ENCODE measurements at regions not wholly inside any gene's neighbourhood (a gene's known extent, or its start where the extent isn't known, plus 50 kb on each side); places are given as distances from the start of the nearest gene placed in this dataset.

DNA sequence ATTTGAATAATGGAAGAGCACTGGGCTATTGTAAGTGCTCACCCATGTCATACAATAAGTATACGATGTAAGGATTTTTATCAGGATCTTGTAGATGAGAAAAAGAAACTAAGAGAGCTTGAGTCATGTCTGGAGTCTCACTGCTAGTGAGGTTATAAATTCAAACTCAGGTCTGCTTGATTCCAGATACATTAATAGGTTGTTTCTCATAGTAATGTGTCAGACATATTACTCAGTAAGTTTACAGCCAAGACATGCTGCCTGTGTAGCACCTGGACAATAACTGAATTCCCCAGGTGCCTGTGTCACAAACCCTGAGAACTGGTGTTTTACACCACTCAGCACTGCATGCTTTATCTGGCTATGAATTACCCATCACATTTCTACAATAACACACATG is 216.9 kb upstream of the LRP1B start:
- FAIRE-seq (no peak), DNase-seq (no peak), ATAC-seq (no peak)
- TF ChIP-seq, protein P1, sequence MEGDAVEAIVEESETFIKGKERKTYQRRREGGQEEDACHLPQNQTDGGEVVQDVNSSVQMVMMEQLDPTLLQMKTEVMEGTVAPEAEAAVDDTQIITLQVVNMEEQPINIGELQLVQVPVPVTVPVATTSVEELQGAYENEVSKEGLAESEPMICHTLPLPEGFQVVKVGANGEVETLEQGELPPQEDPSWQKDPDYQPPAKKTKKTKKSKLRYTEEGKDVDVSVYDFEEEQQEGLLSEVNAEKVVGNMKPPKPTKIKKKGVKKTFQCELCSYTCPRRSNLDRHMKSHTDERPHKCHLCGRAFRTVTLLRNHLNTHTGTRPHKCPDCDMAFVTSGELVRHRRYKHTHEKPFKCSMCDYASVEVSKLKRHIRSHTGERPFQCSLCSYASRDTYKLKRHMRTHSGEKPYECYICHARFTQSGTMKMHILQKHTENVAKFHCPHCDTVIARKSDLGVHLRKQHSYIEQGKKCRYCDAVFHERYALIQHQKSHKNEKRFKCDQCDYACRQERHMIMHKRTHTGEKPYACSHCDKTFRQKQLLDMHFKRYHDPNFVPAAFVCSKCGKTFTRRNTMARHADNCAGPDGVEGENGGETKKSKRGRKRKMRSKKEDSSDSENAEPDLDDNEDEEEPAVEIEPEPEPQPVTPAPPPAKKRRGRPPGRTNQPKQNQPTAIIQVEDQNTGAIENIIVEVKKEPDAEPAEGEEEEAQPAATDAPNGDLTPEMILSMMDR (IDR thresholded peaks at IDR 0.05): no peak
- WGBS, 2 donors: 71 to 77% methylated on average over 1 of the region's 1 CpG
- no peaks in the 10 kb centered on the region for H3K36me3 ChIP-seq
- H3K9me3 ChIP-seq: no peaks in the 10 kb centered on the region
- no peak overlapping the region for H3K27ac ChIP-seq
- H3K4me3 ChIP-seq: no peak overlapping the region
- H3K27me3 ChIP-seq: no peaks in the 10 kb centered on the region
- H3K4me1 ChIP-seq: no peaks in the 10 kb centered on the region
- intact Hi-C loops (cut with DNase I): no loop called here

DNA sequence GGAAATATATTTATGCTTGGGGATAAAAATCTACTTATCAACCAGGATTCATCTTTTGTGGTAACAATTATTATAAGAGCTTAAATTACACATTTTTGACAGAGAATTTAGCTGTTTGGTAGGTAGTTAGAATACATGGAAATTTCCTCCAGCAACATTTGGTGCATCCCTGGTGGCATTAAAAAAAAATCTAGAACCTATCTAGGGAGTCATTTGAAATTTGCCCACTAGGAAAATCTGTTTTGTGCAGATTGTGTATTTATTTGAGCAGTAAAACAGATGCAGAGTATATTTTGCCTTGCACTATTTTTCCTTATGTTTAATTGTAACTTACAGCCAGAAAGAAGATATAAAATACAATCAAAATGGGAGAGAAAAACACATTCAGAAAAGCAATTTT is 208.4 kb upstream of the LRP1B start:
- no peaks in the 10 kb centered on the region for H3K9me3 ChIP-seq
- no peaks in the 10 kb centered on the region for H3K4me1 ChIP-seq
- DNase-seq (no peak), FAIRE-seq (no peak), ATAC-seq (no peak)
- intact Hi-C loops (cut with DNase I): no loop called here
- no peak overlapping the region for H3K4me3 ChIP-seq
- H3K36me3 ChIP-seq: no peaks in the 10 kb centered on the region
- TF ChIP-seq, protein P1 (IDR thresholded peaks at IDR 0.05): no peak
- H3K27ac ChIP-seq: no peak overlapping the region
- H3K27me3 ChIP-seq: no peaks in the 10 kb centered on the region

DNA sequence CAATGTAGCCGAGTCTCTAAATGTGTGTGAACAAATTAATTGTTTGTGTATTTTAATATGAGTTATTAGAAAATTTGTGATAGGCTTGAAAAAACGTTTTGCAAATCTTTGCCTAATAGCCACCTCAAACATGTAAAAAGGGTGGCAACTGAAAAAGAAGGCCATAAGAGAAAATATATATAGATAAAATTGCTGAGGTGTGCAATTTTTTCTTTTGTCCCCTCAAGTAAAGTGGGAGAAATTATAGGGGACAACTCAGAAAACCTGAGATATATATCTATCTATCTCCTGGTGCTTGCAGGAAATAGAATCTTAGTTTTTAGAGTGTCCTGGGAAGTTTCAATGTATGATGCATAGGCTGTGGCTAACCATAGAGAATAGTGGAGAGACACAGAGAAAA is 201.4 kb upstream of the LRP1B start:
- TF ChIP-seq, protein P1 (IDR thresholded peaks at IDR 0.05): no peak
- WGBS, 2 donors: 48 to 59% methylated on average over 2 of the region's 2 CpGs
- ATAC-seq (no peak), FAIRE-seq (no peak), DNase-seq (no peak)
- no peak overlapping the region for H3K27ac ChIP-seq
- no peaks in the 10 kb centered on the region for H3K36me3 ChIP-seq
- H3K9me3 ChIP-seq: no peaks in the 10 kb centered on the region
- intact Hi-C loops (cut with DNase I): no loop called here
- H3K4me1 ChIP-seq: no peaks in the 10 kb centered on the region
- H3K4me3 ChIP-seq: no peak overlapping the region
- no peaks in the 10 kb centered on the region for H3K27me3 ChIP-seq

DNA sequence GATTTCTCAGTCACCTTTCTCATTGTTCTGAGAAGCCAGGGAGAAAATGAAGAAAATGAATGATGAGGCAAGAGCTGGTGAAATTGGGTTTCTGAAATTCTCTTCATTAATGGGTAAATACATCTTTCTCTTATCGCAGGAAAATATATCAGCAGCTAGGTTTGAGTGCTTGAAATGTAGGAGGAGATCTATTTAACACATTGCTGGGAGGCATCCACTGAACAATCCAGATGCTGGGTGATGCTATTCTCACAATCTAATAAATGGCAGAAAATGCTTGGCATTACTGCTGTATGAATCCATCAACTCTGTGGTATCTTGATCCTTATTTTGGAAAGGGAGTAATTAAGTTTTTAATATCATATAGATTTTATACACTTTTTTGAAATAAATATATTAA is 199.6 kb upstream of the LRP1B start:
- FAIRE-seq: no peak

DNA sequence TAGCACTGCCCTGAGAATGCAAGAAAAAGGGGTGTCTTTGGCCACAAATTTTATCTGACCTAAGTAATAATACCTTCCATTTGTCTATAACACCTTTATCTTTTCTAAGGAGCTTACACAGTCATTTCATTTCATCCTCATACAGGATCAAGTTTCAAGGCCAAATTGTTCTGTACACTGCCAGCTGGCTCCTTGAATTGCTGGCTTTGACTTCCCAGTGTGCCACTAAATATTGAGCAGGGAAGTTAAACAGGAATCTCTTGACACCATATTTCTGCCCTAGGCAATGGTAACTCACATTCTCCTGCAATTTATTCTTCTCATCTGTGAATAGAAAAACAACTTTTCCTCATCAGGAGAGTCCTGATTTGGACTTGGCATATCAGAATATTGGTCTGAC is 195.1 kb upstream of the LRP1B start:
- H3K4me1 ChIP-seq: no peaks in the 10 kb centered on the region
- H3K36me3 ChIP-seq: no peaks in the 10 kb centered on the region
- intact Hi-C loops (cut with DNase I): no loop called here
- no peak overlapping the region for H3K4me3 ChIP-seq
- no peak overlapping the region for H3K27ac ChIP-seq
- H3K27me3 ChIP-seq: no peaks in the 10 kb centered on the region
- no peaks in the 10 kb centered on the region for H3K9me3 ChIP-seq
- ATAC-seq (peak in 2 of 4 donors; percentile 38 to 51), DNase-seq (peak in 1 of 6 donors; percentile 3), FAIRE-seq (no peak)
- TF ChIP-seq, protein P1 (IDR thresholded peaks at IDR 0.05): no peak

More for the DNA sequence above, 199.6 kb upstream of the LRP1B start:
- no peak overlapping the region for H3K27ac ChIP-seq
- no peaks in the 10 kb centered on the region for H3K36me3 ChIP-seq
- WGBS, 2 donors: 71 to 85% methylated on average over 1 of the region's 1 CpG
- TF ChIP-seq, protein P1 (IDR thresholded peaks at IDR 0.05): no peak
- no peaks in the 10 kb centered on the region for H3K4me1 ChIP-seq
- no peaks in the 10 kb centered on the region for H3K27me3 ChIP-seq
- intact Hi-C loops (cut with DNase I): no loop called here
- H3K4me3 ChIP-seq: no peak overlapping the region
- H3K9me3 ChIP-seq: no peaks in the 10 kb centered on the region
- DNase-seq: no peak
- ATAC-seq: no peak
